Loucy (cell line): ENCODE measurements at regions not wholly inside any gene's neighbourhood (a gene's known extent, or its start where the extent isn't known, plus 50 kb on each side); places are given as distances from the start of the nearest gene placed in this dataset.

Experiments
- EZH2phosphoT487 ChIP-seq: fragments of 200-600 bp; IDR thresholded peaks from 2 replicates; pipeline ENCODE4 v1.6.1; 2018; ENCODE audit warnings: antibody characterized with exemption, mild to moderate bottlenecking, moderate library complexity, borderline replicate concordance
- TF ChIP-seq, protein P1 (sequence below): fragments of 200-600 bp; sonication (generic); conservative IDR thresholded peaks from 2 replicates; pipeline ENCODE4 v1.5.1; 2014; ENCODE audit warnings: mild to moderate bottlenecking, antibody characterized with exemption, low read length

DNA sequence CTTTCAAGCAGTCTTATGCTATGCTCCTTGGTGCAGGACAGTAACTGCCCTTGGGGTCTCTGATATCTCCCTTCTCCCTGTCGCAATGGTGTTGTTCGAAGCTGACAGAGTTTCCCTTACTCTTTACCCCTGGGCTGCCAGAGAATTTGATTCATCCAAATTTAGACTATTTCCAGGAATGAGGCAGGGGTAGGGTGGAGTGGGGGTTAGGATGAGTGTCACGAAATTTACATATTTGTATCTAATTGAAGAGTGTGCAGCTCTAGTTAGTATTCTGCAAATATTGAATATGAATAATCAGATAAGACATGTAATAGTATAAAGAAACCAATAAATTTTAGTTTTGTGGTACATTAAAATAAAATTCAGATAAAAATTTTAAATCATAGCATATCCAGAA is 140.0 kb upstream of the LMO4 start:
- TF ChIP-seq, protein P1, sequence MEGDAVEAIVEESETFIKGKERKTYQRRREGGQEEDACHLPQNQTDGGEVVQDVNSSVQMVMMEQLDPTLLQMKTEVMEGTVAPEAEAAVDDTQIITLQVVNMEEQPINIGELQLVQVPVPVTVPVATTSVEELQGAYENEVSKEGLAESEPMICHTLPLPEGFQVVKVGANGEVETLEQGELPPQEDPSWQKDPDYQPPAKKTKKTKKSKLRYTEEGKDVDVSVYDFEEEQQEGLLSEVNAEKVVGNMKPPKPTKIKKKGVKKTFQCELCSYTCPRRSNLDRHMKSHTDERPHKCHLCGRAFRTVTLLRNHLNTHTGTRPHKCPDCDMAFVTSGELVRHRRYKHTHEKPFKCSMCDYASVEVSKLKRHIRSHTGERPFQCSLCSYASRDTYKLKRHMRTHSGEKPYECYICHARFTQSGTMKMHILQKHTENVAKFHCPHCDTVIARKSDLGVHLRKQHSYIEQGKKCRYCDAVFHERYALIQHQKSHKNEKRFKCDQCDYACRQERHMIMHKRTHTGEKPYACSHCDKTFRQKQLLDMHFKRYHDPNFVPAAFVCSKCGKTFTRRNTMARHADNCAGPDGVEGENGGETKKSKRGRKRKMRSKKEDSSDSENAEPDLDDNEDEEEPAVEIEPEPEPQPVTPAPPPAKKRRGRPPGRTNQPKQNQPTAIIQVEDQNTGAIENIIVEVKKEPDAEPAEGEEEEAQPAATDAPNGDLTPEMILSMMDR = no peak
- no peak for TF ChIP-seq EZH2phosphoT487
